Keratinocyte (primary cell): ENCODE measurements at regions not wholly inside any gene's neighbourhood (a gene's known extent, or its start where the extent isn't known, plus 50 kb on each side); places are given as distances from the start of the nearest gene placed in this dataset.

Source experiments
- EZH2 ChIP-seq: IDR thresholded peaks from one replicate; pipeline ENCODE4 v1.6.1; 2012; ENCODE audit warnings: inconsistent platforms, mild to moderate bottlenecking, low read length, moderate library complexity
- TF ChIP-seq, protein P1 (sequence below), 3 experiments: IDR thresholded peaks in 1 of 3; conservative IDR thresholded peaks in 1 of 3; optimal IDR thresholded peaks in 1 of 3; 2 replicates in 2 of 3; 3 replicates in 1 of 3; pipeline versions ENCODE3 to v1.5.1; 2011; ENCODE audit warnings: low read length in 3 of 3, mild to moderate bottlenecking in 3 of 3, moderate library complexity in 2 of 3, control low read depth in 1 of 3, inconsistent platforms in 1 of 3; ENCODE audit not compliant: insufficient read depth in 2 of 3; ENCODE audit errors: extremely low read depth in 1 of 3

DNA sequence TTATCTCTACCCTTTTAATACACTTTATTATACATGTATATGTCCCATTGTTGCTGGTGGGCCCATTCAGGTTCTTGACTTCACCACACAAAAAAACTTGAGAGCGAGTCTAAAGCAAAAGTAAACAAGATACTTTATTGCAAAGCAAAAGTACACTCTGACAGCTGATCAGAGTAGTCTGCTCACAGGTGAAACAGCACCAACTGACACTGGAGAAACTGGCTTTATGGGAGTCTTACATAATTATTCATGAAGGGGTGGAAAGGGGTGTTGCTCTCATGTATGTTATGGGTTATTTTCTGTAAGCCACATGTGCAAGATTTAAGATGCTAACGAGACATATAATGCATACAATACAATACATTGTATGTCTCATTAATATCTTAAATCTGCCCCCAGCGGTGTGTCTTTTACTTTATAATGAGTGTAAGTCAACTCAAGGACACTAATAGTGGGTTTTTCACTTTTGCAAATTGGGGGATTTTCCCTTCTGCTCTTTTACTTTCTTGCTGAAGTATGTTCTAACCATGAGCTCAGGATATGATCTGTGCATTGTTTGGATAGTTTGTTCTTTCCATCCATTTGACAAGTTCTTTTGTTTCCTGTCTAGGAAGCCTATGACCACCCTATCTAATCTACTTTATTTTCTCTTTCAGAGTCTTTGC, 256.1 kb upstream of the ITM2A start:
- TF ChIP-seq, protein P1, sequence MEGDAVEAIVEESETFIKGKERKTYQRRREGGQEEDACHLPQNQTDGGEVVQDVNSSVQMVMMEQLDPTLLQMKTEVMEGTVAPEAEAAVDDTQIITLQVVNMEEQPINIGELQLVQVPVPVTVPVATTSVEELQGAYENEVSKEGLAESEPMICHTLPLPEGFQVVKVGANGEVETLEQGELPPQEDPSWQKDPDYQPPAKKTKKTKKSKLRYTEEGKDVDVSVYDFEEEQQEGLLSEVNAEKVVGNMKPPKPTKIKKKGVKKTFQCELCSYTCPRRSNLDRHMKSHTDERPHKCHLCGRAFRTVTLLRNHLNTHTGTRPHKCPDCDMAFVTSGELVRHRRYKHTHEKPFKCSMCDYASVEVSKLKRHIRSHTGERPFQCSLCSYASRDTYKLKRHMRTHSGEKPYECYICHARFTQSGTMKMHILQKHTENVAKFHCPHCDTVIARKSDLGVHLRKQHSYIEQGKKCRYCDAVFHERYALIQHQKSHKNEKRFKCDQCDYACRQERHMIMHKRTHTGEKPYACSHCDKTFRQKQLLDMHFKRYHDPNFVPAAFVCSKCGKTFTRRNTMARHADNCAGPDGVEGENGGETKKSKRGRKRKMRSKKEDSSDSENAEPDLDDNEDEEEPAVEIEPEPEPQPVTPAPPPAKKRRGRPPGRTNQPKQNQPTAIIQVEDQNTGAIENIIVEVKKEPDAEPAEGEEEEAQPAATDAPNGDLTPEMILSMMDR (optimal IDR thresholded peaks at IDR 0.05 in 1 of 3, IDR thresholded peaks at IDR 0.05 in 1 of 3, conservative IDR thresholded peaks at IDR 0.05 in 1 of 3; ENCODE audit: extremely low read depth in 1 of 3, insufficient read depth in 2 of 3, low read length in 3 of 3), result no peak
- TF ChIP-seq EZH2, result no peak
